WTC11 (cell line): ENCODE measurements at regions not wholly inside any gene's neighbourhood (a gene's known extent, or its start where the extent isn't known, plus 50 kb on each side); places are given as distances from the start of the nearest gene placed in this dataset.

Experiments used
- ATAC-seq: fragments of 200-7000 bp; cut with Tn5 transposase; 2 replicates; pipeline ENCODE4 v1.10.0; 2021; ENCODE audit warnings: mild to moderate bottlenecking, moderate library complexity
- CTCF ChIA-PET: fragments of 300-600 bp; sonication (Branson Sonifier 250); formaldehyde crosslinking; loops from one replicate; lab custom pipeline; 2021; ENCODE audit warnings: antibody characterized with exemption; lab: Charles Lee
- POLR2A ChIA-PET: fragments of 350-600 bp; sonication (Branson Sonifier 250); formaldehyde crosslinking; loops from one replicate; lab custom pipeline; 2021; ENCODE audit warnings: antibody characterized with exemption; lab: Charles Lee
- DNase-seq: peaks from one replicate; pipeline ENCODE4 v3.0.0; 2021; ENCODE audit warnings: low spot score
- H3K27ac Mint-ChIP-seq: 2 replicates; pipeline ENCODE4 v1.8.0; 2021; ENCODE audit warnings: mixed read lengths
- H3K27me3 Mint-ChIP-seq: 2 replicates; pipeline ENCODE4 v1.8.0; 2021; ENCODE audit warnings: low read depth, mild to moderate bottlenecking, moderate library complexity, mixed read lengths
- H3K36me3 Mint-ChIP-seq: 2 replicates; pipeline ENCODE4 v1.8.0; 2021; ENCODE audit warnings: mixed read lengths
- H3K4me1 Mint-ChIP-seq: 2 replicates; pipeline ENCODE4 v1.8.0; 2022; ENCODE audit warnings: mixed read lengths
- H3K4me3 Mint-ChIP-seq: 2 replicates; pipeline ENCODE4 v1.8.0; 2021; ENCODE audit warnings: mild to moderate bottlenecking, moderate library complexity, mixed read lengths
- H3K9me3 Mint-ChIP-seq: 2 replicates; pipeline ENCODE4 v1.8.0; 2021; ENCODE audit warnings: mixed read lengths
- AFF4 ChIP-seq: sonication (generic); formaldehyde crosslinking; IDR thresholded peaks from 2 replicates; pipeline ENCODE4 v1.8.1; 2023; ENCODE audit warnings: mild to moderate bottlenecking, missing genetic modification reagents, borderline replicate concordance
- CBFB ChIP-seq: sonication (generic); formaldehyde crosslinking; IDR thresholded peaks from 2 replicates; pipeline ENCODE4 v1.8.1; 2022; ENCODE audit warnings: mild to moderate bottlenecking, low read depth, missing genetic modification reagents
- CDX4 ChIP-seq: fragments of 250-450 bp; sonication (Bioruptor Pico); IDR thresholded peaks from 2 replicates; pipeline ENCODE4 v1.9.0; 2021; ENCODE audit warnings: moderate library complexity, mild to moderate bottlenecking, inconsistent platforms, borderline replicate concordance
- CREM ChIP-seq: sonication (generic); formaldehyde crosslinking; IDR thresholded peaks from 2 replicates; pipeline ENCODE4 v1.8.1; 2022; ENCODE audit warnings: mild to moderate bottlenecking, missing genetic modification reagents, moderate library complexity
- E2F4 ChIP-seq: sonication (generic); formaldehyde crosslinking; IDR thresholded peaks from 2 replicates; pipeline ENCODE4 v1.8.1; 2022; ENCODE audit warnings: low read depth, mild to moderate bottlenecking, moderate library complexity, missing genetic modification reagents, borderline replicate concordance
- FOXP4 ChIP-seq: sonication (generic); formaldehyde crosslinking; IDR thresholded peaks from 2 replicates; pipeline ENCODE4 v1.8.0; 2022; ENCODE audit warnings: mild to moderate bottlenecking, missing genetic modification reagents
- GRHL2 ChIP-seq: fragments of 250-450 bp; sonication (Bioruptor Pico); IDR thresholded peaks from 2 replicates; pipeline ENCODE4 v1.8.0; 2022; ENCODE audit warnings: mild to moderate bottlenecking, moderate library complexity; ENCODE audit not compliant: insufficient replicate concordance, severe bottlenecking
- GTF2I ChIP-seq: fragments of 250-450 bp; sonication (Bioruptor Pico); conservative IDR thresholded peaks from 2 replicates; pipeline ENCODE4 v1.4.0; 2021; ENCODE audit warnings: mild to moderate bottlenecking
- HMGA2 ChIP-seq: fragments of 250-450 bp; sonication (Bioruptor Pico); IDR thresholded peaks from 2 replicates; pipeline ENCODE4 v1.4.0; 2021; ENCODE audit warnings: mild to moderate bottlenecking, moderate library complexity
- MYBL2 ChIP-seq: sonication (generic); formaldehyde crosslinking; IDR thresholded peaks from 2 replicates; pipeline ENCODE4 v1.8.1; 2023; ENCODE audit warnings: mild to moderate bottlenecking, moderate library complexity, missing genetic modification reagents
- NFE2L1 ChIP-seq: sonication (generic); formaldehyde crosslinking; IDR thresholded peaks from 2 replicates; pipeline ENCODE4 v1.8.1; 2023; ENCODE audit warnings: missing genetic modification reagents
- PREB ChIP-seq: sonication (generic); formaldehyde crosslinking; IDR thresholded peaks from 2 replicates; pipeline ENCODE4 v1.8.1; 2022; ENCODE audit warnings: mild to moderate bottlenecking, missing genetic modification reagents, moderate library complexity, borderline replicate concordance
- SOX15 ChIP-seq: fragments of 250-450 bp; sonication (Bioruptor Pico); IDR thresholded peaks from 2 replicates; pipeline ENCODE4 v1.9.0; 2021; ENCODE audit warnings: mild to moderate bottlenecking
- TCF7 ChIP-seq: sonication (generic); formaldehyde crosslinking; IDR thresholded peaks from 2 replicates; pipeline ENCODE4 v1.8.0; 2022; ENCODE audit warnings: mild to moderate bottlenecking, low read depth, missing genetic modification reagents, moderate library complexity
- ZBTB43 ChIP-seq: sonication (generic); formaldehyde crosslinking; IDR thresholded peaks from 2 replicates; pipeline ENCODE4 v1.8.1; 2023; ENCODE audit warnings: mild to moderate bottlenecking, missing genetic modification reagents
- ZNF317 ChIP-seq: sonication (generic); formaldehyde crosslinking; IDR thresholded peaks from 2 replicates; pipeline ENCODE4 v1.8.1; 2023; ENCODE audit warnings: low read depth, mild to moderate bottlenecking, moderate library complexity, missing genetic modification reagents, borderline replicate concordance
- ZNF512 ChIP-seq: sonication (generic); formaldehyde crosslinking; IDR thresholded peaks from 2 replicates; pipeline ENCODE4 v1.8.1; 2022; ENCODE audit warnings: missing genetic modification reagents, borderline replicate concordance

- no peak overlapping the region for H3K27ac Mint-ChIP-seq
- ChIA-PET CTCF (no interaction called here), POLR2A (no interaction called here)
- H3K4me1 Mint-ChIP-seq: peaks cover 43% of the 10 kb centered on the region
- H3K36me3 Mint-ChIP-seq: peaks cover 44% of the 10 kb centered on the region
- TF ChIP-seq SOX15 (CRISPR knock-in tag): no peak
- TF ChIP-seq CBFB (CRISPR knock-in tag): no peak
- no peak for TF ChIP-seq NFE2L1 (CRISPR knock-in tag)
- TF ChIP-seq MYBL2 (CRISPR knock-in tag): no peak
- no peak for TF ChIP-seq ZBTB43
- no peak for TF ChIP-seq GRHL2 (CRISPR knock-in tag)
- TF ChIP-seq ZNF317 (CRISPR knock-in tag): no peak
- TF ChIP-seq FOXP4 (CRISPR knock-in tag): no peak
- TF ChIP-seq AFF4 (CRISPR knock-in tag): no peak
- TF ChIP-seq CDX4 (CRISPR knock-in tag): no peak
- no peak for TF ChIP-seq GTF2I (CRISPR knock-in tag)
- no peak for TF ChIP-seq PREB
- TF ChIP-seq TCF7 (CRISPR knock-in tag): no peak
- no peak for TF ChIP-seq CREM (CRISPR knock-in tag)
- TF ChIP-seq ZNF512 (CRISPR knock-in tag): no peak
- TF ChIP-seq E2F4: no peak
- TF ChIP-seq HMGA2: no peak
- H3K27me3 Mint-ChIP-seq: peaks cover 7% of the 10 kb centered on the region
- no peak for DNase-seq
- peaks cover 47% of the 10 kb centered on the region for H3K9me3 Mint-ChIP-seq
- H3K4me3 Mint-ChIP-seq: no peak overlapping the region
- no peak for ATAC-seq
Observed at GRCh38 chr3:72006631-72007556, 221.9 kb upstream of the PROK2 start.
